Ishikawa (cell line): ENCODE measurements at regions not wholly inside any gene's neighbourhood (a gene's known extent, or its start where the extent isn't known, plus 50 kb on each side); places are given as distances from the start of the nearest gene placed in this dataset.

Experiments
- CEBPB ChIP-seq: IDR thresholded peaks from 2 replicates; pipeline ENCODE4 v1.6.1; 2012
- CREB1 ChIP-seq: IDR thresholded peaks from 2 replicates; pipeline ENCODE4 v1.6.1; 2012; ENCODE audit warnings: low read depth
- EGR1 ChIP-seq: IDR thresholded peaks from 2 replicates; pipeline ENCODE4 v1.6.1; 2012
- EP300 ChIP-seq: IDR thresholded peaks from 2 replicates; pipeline ENCODE4 v1.6.1; 2012; ENCODE audit warnings: borderline replicate concordance
- FOXM1 ChIP-seq: IDR thresholded peaks from 2 replicates; pipeline ENCODE4 v1.6.1; 2012; ENCODE audit warnings: low read depth, borderline replicate concordance
- NFIC ChIP-seq: IDR thresholded peaks from 2 replicates; pipeline ENCODE4 v1.6.1; 2012
- RAD21 ChIP-seq: IDR thresholded peaks from 2 replicates; pipeline ENCODE4 v1.6.1; 2012; ENCODE audit warnings: low read depth
- TAF1 ChIP-seq: IDR thresholded peaks from 2 replicates; pipeline ENCODE4 v1.6.1; 2012; ENCODE audit warnings: low read depth, mild to moderate bottlenecking
- TCF12 ChIP-seq: IDR thresholded peaks from 2 replicates; pipeline ENCODE4 v1.6.1; 2012; ENCODE audit warnings: low read depth
- TEAD4 ChIP-seq: IDR thresholded peaks from 2 replicates; pipeline ENCODE4 v1.6.1; 2012
- YY1 ChIP-seq: IDR thresholded peaks from 2 replicates; pipeline ENCODE4 v1.6.1; 2012; ENCODE audit warnings: low read depth
- ZBTB7A ChIP-seq: IDR thresholded peaks from 2 replicates; pipeline ENCODE4 v1.6.1; 2012; ENCODE audit warnings: low read depth
- TF ChIP-seq, protein P1 (sequence below): IDR thresholded peaks from 2 replicates; pipeline ENCODE4 v1.6.1; 2012
- TF ChIP-seq, protein P2 (sequence below): IDR thresholded peaks from 2 replicates; pipeline ENCODE4 v1.6.1; 2012; ENCODE audit warnings: low read depth, mild to moderate bottlenecking
- TF ChIP-seq, protein P3 (sequence below): IDR thresholded peaks from 2 replicates; pipeline ENCODE4 v1.6.1; 2012

- no peak for TF ChIP-seq TCF12
Measured at GRCh38 chr14:65223636-65224035, 121.3 kb upstream of the MAX start.

- no peak for TF ChIP-seq TAF1
- no peak for TF ChIP-seq TCF12
- TF ChIP-seq, protein P1, sequence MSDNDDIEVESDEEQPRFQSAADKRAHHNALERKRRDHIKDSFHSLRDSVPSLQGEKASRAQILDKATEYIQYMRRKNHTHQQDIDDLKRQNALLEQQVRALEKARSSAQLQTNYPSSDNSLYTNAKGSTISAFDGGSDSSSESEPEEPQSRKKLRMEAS, result no peak
- TF ChIP-seq, protein P2, sequence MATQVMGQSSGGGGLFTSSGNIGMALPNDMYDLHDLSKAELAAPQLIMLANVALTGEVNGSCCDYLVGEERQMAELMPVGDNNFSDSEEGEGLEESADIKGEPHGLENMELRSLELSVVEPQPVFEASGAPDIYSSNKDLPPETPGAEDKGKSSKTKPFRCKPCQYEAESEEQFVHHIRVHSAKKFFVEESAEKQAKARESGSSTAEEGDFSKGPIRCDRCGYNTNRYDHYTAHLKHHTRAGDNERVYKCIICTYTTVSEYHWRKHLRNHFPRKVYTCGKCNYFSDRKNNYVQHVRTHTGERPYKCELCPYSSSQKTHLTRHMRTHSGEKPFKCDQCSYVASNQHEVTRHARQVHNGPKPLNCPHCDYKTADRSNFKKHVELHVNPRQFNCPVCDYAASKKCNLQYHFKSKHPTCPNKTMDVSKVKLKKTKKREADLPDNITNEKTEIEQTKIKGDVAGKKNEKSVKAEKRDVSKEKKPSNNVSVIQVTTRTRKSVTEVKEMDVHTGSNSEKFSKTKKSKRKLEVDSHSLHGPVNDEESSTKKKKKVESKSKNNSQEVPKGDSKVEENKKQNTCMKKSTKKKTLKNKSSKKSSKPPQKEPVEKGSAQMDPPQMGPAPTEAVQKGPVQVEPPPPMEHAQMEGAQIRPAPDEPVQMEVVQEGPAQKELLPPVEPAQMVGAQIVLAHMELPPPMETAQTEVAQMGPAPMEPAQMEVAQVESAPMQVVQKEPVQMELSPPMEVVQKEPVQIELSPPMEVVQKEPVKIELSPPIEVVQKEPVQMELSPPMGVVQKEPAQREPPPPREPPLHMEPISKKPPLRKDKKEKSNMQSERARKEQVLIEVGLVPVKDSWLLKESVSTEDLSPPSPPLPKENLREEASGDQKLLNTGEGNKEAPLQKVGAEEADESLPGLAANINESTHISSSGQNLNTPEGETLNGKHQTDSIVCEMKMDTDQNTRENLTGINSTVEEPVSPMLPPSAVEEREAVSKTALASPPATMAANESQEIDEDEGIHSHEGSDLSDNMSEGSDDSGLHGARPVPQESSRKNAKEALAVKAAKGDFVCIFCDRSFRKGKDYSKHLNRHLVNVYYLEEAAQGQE, result no peak
- TF ChIP-seq CEBPB, result no peak
- TF ChIP-seq, protein P3, sequence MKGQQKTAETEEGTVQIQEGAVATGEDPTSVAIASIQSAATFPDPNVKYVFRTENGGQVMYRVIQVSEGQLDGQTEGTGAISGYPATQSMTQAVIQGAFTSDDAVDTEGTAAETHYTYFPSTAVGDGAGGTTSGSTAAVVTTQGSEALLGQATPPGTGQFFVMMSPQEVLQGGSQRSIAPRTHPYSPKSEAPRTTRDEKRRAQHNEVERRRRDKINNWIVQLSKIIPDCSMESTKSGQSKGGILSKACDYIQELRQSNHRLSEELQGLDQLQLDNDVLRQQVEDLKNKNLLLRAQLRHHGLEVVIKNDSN, result no peak
- no peak for TF ChIP-seq EGR1
- TF ChIP-seq NFIC, result no peak
- no peak for TF ChIP-seq TEAD4
- no peak for TF ChIP-seq CREB1
- no peak for TF ChIP-seq FOXM1
- no peak for TF ChIP-seq ZBTB7A
- TF ChIP-seq RAD21, result no peak
- no peak for TF ChIP-seq EP300
- TF ChIP-seq YY1, result no peak
Measured at GRCh38 chr14:65224799-65225198, 122.5 kb upstream of the MAX start.

- TF ChIP-seq CREB1 (no peak), YY1 (no peak), NFIC (no peak), RAD21 (no peak), EGR1 (no peak), TCF12 (no peak), TEAD4 (no peak), FOXM1 (no peak), EP300 (no peak), ZBTB7A (no peak), CEBPB (no peak), TAF1 (no peak)
- TF ChIP-seq, protein P3, result no peak
- TF ChIP-seq, protein P2, result no peak
- TF ChIP-seq, protein P1, result no peak
Measured at GRCh38 chr14:65225299-65226159, 123.2 kb upstream of the MAX start.

- TF ChIP-seq CEBPB (peak; percentile 95), YY1 (no peak), EP300 (peak; percentile 63; the same call in 1 of the 2 replicates), TEAD4 (peak; percentile 82), TCF12 (peak; percentile 69; the same call in 1 of the 2 replicates), ZBTB7A (no peak), EGR1 (no peak), RAD21 (no peak; the same call in 1 of the 2 replicates), FOXM1 (peak; percentile 73; the same call in 1 of the 2 replicates), TAF1 (no peak), CREB1 (no peak), NFIC (peak; percentile 78)
- TF ChIP-seq, protein P2, result no peak
- TF ChIP-seq, protein P1, result no peak
- TF ChIP-seq, protein P3, result no peak
Measured at GRCh38 chr14:65226824-65227604, 124.7 kb upstream of the MAX start.
